Mammary epithelial cell (primary cell): ENCODE measurements at regions not wholly inside any gene's neighbourhood (a gene's known extent, or its start where the extent isn't known, plus 50 kb on each side); places are given as distances from the start of the nearest gene placed in this dataset.
"Not testable (repeated sequence)": the region's sequence is repeated elsewhere in the genome, so short reads cannot be mapped to it uniquely, and the experiment has no call there.

ENCODE experiments used
- EZH2 ChIP-seq: IDR thresholded peaks from 2 replicates; pipeline ENCODE4 v1.6.1; 2012; ENCODE audit warnings: low read length, inconsistent platforms, borderline replicate concordance
- TF ChIP-seq, protein P1 (sequence below), 2 donors: IDR thresholded peaks in 1 of 2; conservative IDR thresholded peaks in 1 of 2; 2 replicates each; pipeline ENCODE4 v1.5.1; 2011 to 2012; ENCODE audit warnings: inconsistent platforms in 2 of 2, low read length in 2 of 2, mild to moderate bottlenecking in 2 of 2, control low read depth in 1 of 2, low read depth in 1 of 2; ENCODE audit not compliant: insufficient read depth in 1 of 2; ENCODE audit errors: extremely low read depth in 1 of 2

DNA sequence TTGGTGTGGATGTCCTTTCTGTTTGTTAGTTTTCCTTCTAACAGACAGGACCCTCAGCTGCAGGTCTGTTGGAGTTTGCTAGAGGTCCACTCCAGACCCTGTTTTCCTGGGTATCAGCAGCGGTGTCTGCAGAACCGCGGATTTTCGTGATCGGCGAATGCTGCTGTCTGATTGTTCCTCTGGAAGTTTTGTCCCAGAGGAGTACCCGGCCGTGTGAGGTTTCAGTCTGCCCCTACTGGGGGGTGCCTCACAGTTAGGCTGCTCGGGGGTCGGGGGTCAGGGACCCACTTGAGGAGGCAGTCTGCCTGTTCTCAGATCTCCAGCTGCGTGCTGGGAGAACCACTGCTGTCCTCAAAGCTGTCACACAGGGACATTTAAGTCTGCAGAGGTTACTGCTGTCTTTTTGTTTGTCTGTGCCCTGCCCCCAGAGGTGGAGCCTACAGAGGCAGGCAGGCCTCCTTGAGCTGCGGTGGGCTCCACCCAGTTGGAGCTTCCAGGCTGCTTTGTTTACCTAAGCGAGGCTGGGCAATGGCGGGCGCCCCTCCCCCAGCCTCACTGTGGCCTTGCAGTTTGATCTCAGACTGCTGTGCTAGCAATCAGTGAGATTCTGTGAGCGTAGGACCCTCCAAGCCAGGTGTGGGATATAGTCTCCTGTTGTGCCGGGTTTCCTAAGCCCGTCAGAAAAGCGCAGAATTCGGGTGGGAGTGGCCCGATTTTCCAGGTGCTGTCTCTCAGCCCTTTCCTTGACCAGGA, 345.2 kb downstream of the PTH2R start:
- TF ChIP-seq, protein P1, sequence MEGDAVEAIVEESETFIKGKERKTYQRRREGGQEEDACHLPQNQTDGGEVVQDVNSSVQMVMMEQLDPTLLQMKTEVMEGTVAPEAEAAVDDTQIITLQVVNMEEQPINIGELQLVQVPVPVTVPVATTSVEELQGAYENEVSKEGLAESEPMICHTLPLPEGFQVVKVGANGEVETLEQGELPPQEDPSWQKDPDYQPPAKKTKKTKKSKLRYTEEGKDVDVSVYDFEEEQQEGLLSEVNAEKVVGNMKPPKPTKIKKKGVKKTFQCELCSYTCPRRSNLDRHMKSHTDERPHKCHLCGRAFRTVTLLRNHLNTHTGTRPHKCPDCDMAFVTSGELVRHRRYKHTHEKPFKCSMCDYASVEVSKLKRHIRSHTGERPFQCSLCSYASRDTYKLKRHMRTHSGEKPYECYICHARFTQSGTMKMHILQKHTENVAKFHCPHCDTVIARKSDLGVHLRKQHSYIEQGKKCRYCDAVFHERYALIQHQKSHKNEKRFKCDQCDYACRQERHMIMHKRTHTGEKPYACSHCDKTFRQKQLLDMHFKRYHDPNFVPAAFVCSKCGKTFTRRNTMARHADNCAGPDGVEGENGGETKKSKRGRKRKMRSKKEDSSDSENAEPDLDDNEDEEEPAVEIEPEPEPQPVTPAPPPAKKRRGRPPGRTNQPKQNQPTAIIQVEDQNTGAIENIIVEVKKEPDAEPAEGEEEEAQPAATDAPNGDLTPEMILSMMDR (conservative IDR thresholded peaks at IDR 0.05 in 1 of 2, IDR thresholded peaks at IDR 0.05 in 1 of 2; ENCODE audit: extremely low read depth in 1 of 2, insufficient read depth in 1 of 2, low read depth in 1 of 2, low read length in 2 of 2), result not testable (repeated sequence)
- not testable (repeated sequence) for TF ChIP-seq EZH2
